Caki2 (cell line): ENCODE measurements at regions not wholly inside any gene's neighbourhood (a gene's known extent, or its start where the extent isn't known, plus 50 kb on each side); places are given as distances from the start of the nearest gene placed in this dataset.
A peak's percentile ranks its signal among the peaks of the same experiment; 100 is the strongest.

Experiments used
- DNase-seq: peaks from one replicate; pipeline ENCODE4 v3.0.0-alpha.2; 2015; ENCODE audit warnings: low read depth
- in situ Hi-C: cut with HindIII; loops from 2 replicates; pipeline ENCODE4 v1.10.0; 2016; ENCODE audit warnings: low sequenced_read_pairs, low pct_unique_long_range_greater_than_20kb, mixed read lengths

DNA sequence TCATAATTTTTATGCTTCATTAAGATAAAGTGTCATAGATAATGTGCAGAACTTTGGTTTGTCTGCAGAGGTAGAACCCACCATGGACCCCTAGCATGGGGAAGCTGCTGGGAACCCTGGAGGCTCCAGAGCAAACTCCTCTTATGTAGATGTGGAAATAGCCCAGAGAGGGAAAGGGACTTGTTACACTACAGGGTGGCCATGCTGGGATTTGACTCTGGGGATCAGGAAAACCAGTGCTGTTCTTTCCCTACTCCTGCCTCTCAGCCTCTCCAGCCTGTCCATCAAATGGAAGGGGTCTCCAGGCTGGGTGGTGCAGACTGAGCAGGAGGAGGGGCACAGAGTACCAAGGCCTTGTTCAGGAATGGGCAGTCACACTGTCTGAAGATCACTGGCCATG lies 54.2 kb downstream of the MSX1 start:
- in situ Hi-C loops = no loop called here

DNA sequence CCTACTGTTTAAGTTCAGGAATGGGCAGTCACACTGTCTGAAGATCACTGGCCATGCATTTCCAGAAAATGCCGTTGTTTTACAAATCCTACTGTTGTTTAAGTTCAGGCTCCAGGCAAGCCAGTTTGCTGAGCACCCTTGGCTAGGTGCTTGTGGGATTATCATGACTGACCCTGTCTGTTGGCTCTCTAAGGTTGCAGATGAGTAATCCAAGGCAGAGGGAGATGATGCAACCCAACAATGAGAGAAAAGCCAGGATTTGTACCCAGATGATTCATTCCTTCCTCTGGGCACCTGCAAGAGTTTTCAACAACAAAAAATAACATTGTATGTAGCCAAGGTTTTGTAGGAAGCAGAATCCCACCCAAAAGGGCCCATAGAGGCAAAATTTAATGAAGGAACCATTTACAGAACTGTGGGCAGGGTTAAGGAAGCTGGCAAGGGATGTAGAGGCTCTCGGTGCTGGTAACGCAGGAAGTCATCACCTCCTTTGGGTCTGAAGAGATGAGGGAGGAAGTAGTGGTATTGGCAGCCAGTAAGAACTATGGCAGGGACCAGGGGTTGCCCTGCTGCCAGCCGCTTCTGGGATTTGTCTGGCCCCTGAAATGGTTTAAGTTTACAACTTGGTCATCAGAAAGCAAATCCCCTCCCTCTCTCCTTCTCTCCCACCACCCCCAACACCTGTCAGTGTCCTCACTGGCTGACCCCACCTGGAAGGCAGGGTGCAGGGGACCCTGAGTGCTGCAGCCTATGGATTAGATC lies 54.8 kb downstream of the MSX1 start:
- peak; percentile 5 for DNase-seq
- in situ Hi-C loops = no loop called here

More for the DNA sequence above, 54.2 kb downstream of the MSX1 start:
- no peak for DNase-seq

DNA sequence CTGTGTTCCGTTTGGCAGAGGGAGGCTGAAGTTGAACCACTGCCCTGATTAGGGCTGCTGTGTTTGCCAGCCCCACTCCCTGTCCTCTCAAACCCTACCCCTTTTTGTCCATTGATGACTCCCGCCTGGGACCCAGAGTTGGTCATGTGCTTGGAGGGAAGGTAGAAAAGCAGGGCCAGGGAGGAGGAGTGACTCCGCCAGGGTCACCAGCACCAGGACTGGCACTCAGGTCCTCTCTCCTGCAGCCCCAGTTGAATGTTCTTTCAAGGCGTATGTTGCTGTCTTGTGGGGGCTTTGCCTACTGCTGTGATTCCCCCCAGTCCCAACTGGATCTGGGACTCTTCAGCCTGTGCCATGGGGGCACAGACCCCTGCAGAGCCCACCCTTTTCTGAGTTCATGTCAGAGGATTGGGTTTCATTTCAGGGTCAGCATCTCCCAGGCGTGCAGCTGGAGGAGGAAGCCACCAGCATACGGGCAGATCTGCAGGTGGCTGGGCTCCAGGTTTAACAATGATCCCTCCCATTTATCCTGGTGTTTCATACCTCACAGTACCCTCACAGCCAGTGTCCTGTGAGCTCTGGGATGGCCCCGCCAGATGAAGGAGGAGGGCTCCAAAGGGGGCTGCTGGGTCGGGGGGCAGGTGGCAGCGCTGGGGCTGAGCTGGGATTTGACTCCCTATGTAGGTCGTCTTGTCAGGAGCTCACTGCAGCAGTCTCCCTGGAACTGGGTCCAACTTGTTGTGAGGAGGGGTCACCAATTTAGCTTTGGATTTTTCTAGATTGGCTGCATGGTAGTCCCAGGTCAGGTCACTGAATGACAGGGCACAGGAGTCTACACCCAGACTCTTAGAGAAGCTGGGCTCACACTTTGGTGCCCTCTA lies 55.7 kb downstream of the MSX1 start:
- DNase-seq = no peak
- in situ Hi-C loops = no loop called here

DNA sequence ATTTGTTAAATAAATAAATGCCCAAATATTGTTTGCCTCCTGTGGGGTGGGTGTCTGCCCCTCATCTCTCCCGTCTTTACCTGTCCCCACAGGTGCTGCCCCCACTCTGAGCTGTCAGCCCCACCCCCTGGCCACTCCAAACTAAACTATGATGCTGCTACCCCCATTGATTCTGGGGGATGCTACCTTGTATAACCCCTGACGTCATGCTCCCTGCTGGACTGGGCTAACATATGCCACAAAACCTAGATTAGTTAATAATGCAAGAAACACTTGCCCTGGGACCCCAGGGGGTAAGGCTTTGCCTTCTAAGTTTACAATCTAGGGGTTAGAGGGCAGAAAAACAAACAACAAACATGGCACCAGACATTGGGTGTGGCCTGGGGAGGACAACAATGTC lies 58.6 kb downstream of the MSX1 start:
- no peak for DNase-seq
- in situ Hi-C loops = no loop called here

DNA sequence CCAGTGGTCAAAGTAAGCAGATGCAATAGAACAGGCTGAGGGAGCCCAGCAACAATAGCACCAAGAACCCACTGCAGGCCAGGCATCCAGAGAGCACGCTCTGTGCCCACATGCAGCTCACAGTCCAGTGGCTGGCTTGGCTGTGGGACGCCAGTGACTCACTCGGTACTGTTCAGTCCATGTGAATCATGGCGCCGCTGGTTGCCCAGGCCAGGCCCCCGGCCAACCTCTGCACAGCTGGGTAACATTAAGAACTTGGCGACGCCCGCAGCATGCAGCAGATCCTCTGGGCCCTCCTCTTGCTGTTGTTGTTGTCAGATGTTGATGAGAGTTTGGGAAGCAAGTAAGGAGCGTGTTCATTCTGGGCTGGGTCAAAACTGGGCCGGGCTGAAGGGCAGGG lies 60.5 kb downstream of the MSX1 start:
- DNase-seq = no peak
- in situ Hi-C loops = no loop called here

DNA sequence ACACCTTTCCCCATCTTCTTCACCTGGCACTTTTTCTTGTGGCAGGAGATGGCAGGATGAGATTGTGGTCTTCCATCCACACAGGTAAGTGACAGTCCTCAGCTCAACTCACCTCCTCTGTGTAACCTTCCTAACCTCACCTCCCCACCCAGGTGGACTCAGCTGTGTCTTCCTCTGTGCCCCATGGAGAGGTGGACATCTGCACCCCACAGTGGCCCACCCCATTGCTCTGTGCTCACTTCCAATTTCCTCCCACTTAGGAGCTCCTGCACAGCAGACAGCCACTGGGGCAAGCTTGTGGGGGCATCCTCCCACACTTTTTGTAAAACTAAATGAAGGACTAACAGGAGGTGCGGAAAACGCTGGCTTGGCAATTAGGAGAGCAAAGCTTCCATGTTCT lies 61.6 kb downstream of the MSX1 start:
- DNase-seq = no peak
- in situ Hi-C loops = no loop called here

DNA sequence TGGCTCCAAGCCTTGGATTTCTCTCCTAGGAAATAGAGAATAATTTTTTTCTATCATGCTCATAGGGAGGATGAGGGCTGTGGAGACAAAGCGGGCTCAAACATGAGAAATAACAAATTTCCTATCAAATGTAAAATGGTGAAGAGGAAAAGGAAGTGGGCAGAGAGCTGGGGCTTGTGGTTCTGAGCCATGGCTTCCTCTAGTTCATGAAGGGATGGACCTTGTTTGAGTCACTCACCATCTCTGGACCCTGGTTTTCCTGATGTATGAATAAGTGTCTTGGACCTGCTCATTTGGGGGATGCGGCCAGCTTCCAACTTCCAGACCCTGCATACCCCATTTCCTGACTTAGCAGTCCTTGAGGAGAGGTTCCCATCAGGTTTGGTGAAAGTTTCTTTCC lies 63.0 kb downstream of the MSX1 start:
- no peak for DNase-seq
- in situ Hi-C loops = no loop called here

DNA sequence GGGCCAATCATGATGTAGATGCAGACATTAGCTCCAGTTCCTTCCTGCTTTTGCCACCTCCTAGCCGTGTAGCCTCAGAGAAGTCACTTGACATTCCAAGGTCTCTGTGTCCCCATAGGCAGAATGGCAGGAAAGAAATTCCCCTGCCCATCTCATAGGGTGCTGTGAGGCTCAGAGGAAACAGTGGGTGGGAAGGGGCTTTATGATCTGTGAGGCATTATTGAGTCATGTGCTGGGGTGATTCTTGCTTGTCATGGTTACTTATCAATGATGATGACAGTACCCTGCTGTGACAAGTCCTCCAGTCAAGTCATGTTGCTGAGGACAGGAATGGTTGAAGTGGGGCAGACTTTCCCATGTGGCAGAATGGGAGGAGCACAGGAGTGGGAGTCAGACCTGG lies 63.7 kb downstream of the MSX1 start:
- in situ Hi-C loops = no loop called here
- DNase-seq = no peak

DNA sequence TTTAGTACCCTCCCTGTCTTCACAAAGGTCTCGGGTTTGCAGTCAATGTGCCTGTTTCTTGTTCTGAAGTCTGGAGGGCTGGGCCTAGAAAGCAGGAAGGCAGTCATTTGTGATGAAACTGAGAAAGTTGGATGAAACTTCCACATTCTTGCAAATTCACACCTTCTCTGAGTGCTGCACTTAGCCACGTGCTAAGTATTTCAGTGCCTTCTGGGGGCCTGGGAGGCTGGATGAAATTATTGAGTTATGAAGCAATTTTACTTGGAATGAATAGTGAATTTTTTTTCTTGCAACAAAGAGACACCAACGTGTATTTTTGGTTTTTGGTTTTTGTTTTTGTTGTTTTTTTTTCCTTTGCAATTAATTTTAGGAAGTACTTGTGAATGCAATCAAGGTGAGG lies 71.2 kb downstream of the MSX1 start:
- no peak for DNase-seq
- in situ Hi-C loops = no loop called here

DNA sequence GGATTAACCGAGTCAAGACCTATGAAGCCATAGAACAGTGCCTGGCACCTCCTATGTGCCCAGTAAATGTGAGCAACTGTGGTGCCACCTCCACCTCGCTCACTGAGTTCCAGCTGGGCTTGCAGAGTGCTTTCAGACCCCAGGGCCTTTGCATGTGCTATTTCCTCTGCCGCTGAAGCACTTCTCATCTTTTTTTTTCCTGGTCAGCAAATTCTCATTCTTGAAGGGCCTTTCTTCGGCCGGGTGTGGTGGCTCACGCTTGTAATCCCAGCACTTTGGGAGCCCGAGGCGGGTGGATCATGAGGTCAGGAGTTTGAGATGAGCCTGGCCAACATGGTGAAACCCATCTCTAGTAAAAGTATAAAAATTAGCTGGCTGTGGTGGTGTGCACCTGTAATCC lies 76.5 kb downstream of the MSX1 start:
- in situ Hi-C loops = no loop called here
- DNase-seq = no peak

DNA sequence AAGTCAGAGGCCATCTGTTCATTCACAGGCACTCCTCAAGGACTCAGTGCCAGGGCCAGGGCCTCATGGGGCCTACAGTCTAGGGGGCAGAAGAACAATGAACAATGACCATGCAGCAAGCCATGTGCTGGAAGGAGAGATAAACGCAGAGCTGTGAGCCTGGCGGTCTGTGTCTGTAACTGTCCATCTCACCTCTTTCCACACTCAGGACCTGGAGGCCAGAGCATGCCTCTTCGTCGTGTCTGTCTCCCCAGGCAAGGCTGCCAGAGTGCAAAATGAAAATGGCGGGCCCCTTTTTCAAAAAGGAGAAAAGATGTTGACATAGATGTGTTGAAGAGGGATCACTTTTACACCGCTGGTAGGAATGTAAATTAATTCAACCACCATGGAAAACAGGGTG lies 78.5 kb downstream of the MSX1 start:
- DNase-seq = no peak
- in situ Hi-C loops = no loop called here

DNA sequence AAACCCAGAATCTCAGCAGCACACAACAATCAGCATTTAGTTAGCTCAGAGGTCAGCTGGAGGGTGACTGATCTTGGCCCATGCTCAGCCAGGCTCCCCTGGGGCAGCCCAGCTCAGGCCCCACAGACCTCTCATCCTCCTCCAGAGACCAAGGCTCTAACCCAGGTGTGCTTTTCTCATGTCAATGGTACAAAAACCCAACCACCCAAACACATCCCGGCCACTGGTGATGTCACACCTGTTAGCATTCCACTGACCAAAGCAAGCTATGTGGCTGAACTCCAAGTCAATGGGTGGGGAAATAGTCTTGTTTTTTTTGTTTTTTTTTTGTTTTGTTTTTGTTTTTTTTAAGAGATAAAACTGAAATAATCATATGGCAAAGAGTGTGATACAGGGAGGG lies 77.5 kb downstream of the CYTL1 start:
- no peak for DNase-seq
- in situ Hi-C loops = no loop called here

DNA sequence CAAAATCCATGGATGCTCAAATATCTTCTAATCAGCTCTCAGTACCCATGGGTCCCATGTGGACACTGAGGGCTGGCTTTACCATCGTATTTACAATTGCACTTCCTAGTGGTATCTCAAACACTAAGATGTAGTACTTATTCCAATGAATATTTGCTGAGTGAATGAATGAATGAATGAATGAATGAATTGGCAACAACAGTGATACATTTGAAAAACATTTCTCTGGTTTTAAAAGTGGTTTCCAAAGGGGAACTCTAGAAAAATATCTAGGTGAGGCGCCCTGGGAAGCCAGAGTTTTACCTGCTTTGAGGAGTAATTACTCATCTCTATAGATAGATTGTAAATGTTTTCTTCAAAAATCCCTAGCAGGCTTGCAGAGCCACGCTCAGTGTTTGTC lies 76.6 kb downstream of the CYTL1 start:
- DNase-seq = no peak
- in situ Hi-C loops = no loop called here

DNA sequence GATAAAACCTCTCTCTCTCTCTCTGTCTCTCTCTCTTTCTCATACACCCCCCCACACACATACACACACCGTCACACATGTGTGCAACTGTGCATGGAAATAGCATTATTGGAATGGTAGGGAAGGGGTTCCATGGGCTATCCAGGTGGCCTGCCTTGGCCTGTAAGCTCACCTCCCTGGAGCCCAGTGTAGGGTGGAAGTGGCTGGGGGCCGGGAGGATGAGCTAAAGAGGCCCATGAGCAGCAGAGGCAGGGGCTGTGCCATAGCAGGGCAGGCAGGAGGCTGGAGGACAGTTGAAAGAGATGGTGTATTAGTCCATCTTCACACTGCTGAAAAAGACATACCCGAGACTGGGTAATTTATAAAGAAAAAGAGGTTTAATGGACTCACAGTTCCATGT lies 74.2 kb downstream of the CYTL1 start:
- in situ Hi-C loops = no loop called here
- no peak for DNase-seq

DNA sequence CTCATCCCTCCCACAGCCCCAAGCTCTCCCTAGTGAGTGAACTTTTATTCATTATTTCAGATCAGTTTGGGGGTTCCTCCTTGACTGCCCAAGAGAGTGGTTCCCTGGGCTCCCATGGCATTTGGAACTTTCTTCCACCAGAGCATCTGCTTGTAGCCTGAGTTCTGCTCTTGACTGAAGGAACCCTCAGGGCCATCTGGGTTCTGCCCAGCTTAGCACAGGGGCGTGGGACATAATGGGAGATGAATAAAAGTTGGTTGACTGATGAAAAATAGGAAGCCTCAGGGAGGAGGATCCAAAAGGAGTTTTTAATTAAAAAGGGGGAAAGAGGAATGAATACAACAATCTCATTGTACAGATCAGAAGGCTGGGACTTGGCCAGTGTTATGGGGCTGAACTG lies 73.4 kb downstream of the CYTL1 start:
- in situ Hi-C loops = no loop called here
- DNase-seq = no peak

DNA sequence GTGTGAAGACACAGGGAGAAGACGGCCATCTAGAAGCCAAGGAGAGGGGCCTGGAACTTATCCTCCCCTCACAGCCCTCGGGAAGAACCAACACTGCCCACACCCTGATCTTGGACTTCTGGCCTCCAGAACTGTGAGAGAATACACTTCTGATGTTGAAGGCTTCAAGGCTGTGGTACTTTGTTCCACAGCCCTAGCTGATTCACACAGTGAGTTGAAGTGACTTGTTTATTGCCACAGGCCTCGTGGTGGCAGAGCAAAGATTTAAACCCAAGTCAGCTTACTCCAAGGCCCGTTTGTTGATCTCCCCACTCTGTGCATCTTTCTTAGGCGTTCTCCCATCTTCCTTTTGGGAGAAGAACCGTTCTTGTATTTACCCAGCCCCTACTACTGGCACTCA lies 72.8 kb downstream of the CYTL1 start:
- no peak for DNase-seq
- in situ Hi-C loops = no loop called here

DNA sequence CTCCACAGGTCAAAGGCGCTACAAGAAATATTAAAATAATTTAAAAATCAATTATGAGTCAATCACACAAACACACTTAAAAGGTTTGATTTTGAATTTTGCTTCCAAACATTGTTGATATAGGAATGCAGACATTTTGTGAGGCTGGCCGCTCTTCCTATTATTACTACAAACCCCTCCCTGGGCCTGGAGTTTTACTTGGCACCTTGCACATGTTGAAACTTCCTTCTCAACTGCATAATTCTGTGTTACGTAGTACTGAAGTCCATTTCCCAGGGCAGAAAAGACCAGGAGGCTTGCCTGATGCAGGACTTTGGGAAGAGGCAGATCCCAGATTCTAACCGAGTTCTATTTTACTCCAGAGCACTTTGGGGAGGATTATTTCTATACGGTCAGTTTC lies 71.5 kb downstream of the CYTL1 start:
- in situ Hi-C loops = no loop called here
- no peak for DNase-seq

DNA sequence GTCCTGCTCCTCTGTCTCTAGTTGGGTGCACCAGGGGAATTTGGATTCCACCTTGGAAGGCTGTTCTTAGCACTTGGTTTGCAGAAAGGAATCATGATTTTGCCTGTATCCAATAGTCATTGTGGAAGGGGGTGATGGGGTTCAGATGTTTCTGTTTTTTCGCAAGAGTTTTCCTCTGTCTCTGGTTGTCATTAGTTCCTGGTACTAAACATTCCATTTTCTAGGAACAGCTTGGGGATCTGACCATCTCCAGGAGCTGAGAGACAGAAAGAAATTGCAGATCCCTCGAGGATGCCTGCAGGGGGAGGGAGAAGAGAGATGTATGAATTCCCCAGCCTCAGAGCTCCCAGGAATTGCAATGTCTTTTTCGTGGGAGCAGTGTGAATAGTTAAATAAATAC lies 70.9 kb downstream of the CYTL1 start:
- in situ Hi-C loops = no loop called here
- no peak for DNase-seq

DNA sequence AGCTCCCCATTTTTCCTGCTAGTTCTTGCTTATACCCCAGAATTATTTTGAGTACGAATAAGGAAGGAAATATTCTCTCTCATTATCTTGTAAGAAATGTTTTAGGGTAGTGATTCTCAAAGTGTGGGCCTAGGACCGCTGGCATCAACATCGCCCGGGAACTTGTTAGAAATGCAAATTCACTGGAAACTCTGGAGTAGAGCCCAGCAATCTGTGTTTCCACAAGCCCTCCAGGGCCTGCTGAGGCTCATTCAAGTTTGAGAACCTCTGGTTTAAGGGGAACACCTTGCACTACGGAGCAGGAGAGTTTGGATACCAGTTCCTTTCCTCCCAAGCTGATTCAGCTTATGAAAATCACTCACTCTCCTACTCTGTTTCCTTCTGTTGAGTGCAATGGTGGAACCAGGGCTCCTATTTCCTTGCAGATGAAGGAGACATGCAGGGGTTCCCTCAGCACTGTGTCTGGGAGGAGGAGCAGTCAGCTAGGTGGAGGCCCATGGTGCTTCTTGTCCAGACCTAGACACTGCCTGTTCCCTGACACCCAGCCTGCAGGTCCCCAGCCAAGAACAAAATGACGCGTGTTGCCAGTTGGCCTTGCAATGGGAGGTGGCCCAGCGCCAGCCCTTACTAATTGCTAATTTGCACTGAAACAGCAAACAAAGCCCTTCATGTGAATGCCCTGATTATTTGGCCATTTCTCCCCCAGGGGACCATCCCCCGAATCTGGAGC lies 68.5 kb downstream of the CYTL1 start:
- no peak for DNase-seq
- in situ Hi-C loops = no loop called here
